ENCODE measurements at regions not wholly inside any gene's neighbourhood (a gene's known extent, or its start where the extent isn't known, plus 50 kb on each side); places are given as distances from the start of the nearest gene placed in this dataset.
"Not testable (repeated sequence)": the region's sequence is repeated elsewhere in the genome, so short reads cannot be mapped to it uniquely, and the experiment has no call there.

DNA sequence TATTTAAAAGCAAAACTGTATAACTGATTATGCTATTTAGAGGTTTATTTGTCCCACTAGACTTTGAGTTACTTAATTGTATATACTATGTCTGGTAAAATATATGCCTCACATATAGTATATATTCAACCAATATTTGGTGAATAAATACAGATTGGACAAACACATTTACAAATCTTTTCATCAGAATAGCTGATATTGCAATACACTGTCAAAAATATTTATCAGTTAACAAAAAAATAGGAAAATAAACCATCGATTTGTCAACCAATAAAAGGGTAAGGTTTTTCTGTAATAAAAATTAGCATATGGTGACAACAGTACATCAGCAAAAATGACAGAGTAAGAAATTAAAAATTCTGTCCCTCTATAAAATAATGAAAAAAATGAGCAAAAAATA is 889.9 kb upstream of the INTU start:
- in situ Hi-C loops (cut with HindIII; ENCODE audit: low pct_ligation_motif_present, low pct_unique_long_range_greater_than_20kb, low sequenced_read_pairs) = no loop called here
- no peak for DNase-seq

GRCh38 chr4:126748736-126749135 is 884.0 kb upstream of the INTU start:
- in situ Hi-C loops (cut with HindIII; ENCODE audit: low pct_ligation_motif_present, low pct_unique_long_range_greater_than_20kb, low sequenced_read_pairs) = no loop called here
- no peak for DNase-seq

GRCh38 chr4:126750723-126751122 is 882.0 kb upstream of the INTU start:
- no peak for DNase-seq
- in situ Hi-C loops (cut with HindIII; ENCODE audit: low pct_ligation_motif_present, low pct_unique_long_range_greater_than_20kb, low sequenced_read_pairs) = no loop called here

- no peak for DNase-seq
- in situ Hi-C loops (cut with HindIII; ENCODE audit: low pct_ligation_motif_present, low pct_unique_long_range_greater_than_20kb, low sequenced_read_pairs) = no loop called here
Observed at GRCh38 chr4:126752126-126752525, 880.6 kb upstream of the INTU start.

DNA sequence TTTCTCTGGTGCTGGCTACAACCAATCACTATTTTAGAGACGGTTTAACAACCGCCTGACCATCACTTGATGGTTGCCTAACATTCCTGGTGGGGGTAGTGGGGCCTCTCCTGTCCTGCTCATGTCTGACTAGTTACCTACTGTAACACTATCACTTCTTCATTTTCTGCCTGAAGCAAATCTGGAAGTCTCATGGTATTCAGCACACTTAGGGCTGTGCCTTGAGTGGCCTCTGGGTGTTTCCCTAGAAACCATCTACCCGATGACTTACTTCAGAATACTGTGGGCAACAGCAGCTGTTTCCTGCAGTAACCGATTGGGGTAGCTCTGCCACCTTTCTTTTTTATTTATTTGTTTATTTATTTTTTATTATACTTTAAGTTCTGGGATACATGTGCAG is 880.1 kb upstream of the INTU start:
- in situ Hi-C loops (cut with HindIII; ENCODE audit: low pct_ligation_motif_present, low pct_unique_long_range_greater_than_20kb, low sequenced_read_pairs) = no loop called here
- DNase-seq = no peak

DNA sequence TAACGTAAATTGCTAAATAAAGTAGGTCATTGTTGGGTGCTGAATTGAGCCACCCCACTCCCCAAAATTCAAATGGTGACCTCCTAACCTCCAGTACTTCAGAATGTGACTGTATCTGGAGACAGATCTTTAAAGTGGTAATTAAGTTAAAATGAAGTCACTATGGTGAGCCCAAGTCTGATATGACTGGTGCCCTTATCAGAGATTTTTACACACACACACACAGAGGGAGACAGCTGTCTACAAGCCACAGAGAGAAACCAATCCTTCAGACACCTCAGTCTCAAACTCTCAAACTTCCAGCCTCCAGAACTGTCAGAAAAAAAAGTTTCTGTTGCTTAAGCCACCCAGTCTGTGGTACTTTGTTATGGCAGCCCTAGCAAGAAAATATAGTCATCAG is 879.2 kb upstream of the INTU start:
- in situ Hi-C loops (cut with HindIII; ENCODE audit: low pct_ligation_motif_present, low pct_unique_long_range_greater_than_20kb, low sequenced_read_pairs) = no loop called here
- DNase-seq = no peak

DNA sequence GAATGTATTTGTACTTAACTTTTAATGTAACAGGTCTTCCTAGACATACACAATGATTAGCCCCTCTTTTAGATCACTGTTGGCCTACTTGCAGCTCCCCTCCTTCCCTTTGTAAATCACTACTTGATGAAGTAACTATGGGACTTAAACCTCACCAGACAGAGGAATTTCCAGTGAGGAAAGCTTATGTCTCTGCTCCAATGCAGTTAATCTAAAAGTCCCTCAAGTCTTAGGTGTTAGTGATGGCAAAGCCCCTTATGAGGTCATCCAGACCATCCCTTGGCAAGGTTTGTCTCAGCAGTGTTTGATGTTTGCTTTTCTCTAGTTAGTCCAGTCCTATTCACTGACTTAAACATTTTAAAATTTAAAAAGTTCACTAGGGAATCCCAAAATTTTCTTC is 877.3 kb upstream of the INTU start:
- in situ Hi-C loops (cut with HindIII; ENCODE audit: low pct_ligation_motif_present, low pct_unique_long_range_greater_than_20kb, low sequenced_read_pairs) = no loop called here
- DNase-seq = no peak

GRCh38 chr4:126756050-126756829 is 876.5 kb upstream of the INTU start:
- no peak for DNase-seq

GRCh38 chr4:126757219-126757618 is 875.5 kb upstream of the INTU start:
- in situ Hi-C loops (cut with HindIII; ENCODE audit: low pct_ligation_motif_present, low pct_unique_long_range_greater_than_20kb, low sequenced_read_pairs) = no loop called here
- DNase-seq = no peak

More at GRCh38 chr4:126756050-126756829, 876.5 kb upstream of the INTU start:
- in situ Hi-C loops (cut with HindIII; ENCODE audit: low pct_ligation_motif_present, low pct_unique_long_range_greater_than_20kb, low sequenced_read_pairs) = no loop called here

DNA sequence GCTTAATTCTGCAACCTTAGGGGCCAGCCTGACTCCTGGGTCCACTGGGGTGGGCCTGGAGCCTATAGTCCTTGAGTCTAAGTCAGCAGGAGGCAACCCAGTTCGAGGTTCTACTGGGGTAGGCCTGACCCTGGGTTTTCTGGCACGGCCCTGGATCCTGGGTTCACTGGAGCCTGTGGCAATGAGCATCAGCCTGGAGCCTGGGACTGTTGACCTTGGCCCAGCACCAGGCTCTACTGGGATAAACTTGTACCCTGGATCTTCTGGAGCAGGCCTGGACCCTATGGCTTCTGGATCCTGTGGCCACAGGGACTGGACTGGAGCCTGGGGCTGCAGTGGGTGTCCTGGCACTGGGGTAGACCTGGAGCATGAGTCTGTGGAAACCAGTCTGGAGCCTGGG is 874.3 kb upstream of the INTU start:
- in situ Hi-C loops (cut with HindIII; ENCODE audit: low pct_ligation_motif_present, low pct_unique_long_range_greater_than_20kb, low sequenced_read_pairs) = no loop called here
- no peak for DNase-seq

GRCh38 chr4:126761947-126762662 is 870.7 kb upstream of the INTU start:
- in situ Hi-C loops (cut with HindIII; ENCODE audit: low pct_ligation_motif_present, low pct_unique_long_range_greater_than_20kb, low sequenced_read_pairs) = no loop called here
- no peak for DNase-seq

- in situ Hi-C loops (cut with HindIII; ENCODE audit: low pct_ligation_motif_present, low pct_unique_long_range_greater_than_20kb, low sequenced_read_pairs) = no loop called here
- DNase-seq = no peak
Observed at GRCh38 chr4:126762663-126763247, 870.0 kb upstream of the INTU start.

DNA sequence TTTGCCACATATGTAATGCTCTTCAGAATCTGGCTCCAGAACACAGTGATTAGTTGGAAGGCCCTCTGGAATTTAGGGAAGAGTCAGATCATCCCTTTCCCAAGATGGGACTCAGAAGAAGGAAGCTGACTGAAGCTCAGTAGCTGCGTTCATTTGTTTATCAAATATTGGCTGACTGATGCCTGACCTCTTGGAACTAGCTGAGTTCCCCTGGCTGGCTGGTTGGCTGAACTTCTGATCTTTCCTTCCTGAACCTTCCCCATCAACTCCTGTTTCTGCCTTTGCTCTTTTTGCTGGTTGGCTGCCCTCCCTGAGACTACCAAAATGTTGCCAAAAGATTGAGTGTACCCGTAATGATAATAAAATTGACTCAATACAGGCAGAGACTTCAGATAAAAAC is 866.5 kb upstream of the INTU start:
- DNase-seq = no peak
- in situ Hi-C loops (cut with HindIII; ENCODE audit: low pct_ligation_motif_present, low pct_unique_long_range_greater_than_20kb, low sequenced_read_pairs) = no loop called here

DNA sequence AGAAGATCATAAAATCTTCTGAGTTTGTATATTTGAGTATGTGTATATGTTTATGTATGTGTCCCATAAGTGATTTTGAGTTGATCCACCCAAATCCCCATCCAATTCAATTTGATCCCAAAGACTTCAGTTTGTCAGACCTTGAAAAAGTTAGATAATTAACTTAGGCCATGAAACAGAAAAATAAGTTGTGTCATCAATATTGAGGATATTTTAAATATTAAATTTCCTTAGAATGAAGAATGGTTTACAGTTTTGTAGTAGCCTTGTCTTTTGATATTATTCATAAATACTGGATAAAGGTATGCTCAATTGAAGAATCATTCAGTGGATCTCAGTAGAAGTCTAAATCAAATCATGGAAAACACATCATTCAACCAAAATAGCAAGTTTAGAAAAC is 864.4 kb upstream of the INTU start:
- DNase-seq = no peak
- in situ Hi-C loops (cut with HindIII; ENCODE audit: low pct_ligation_motif_present, low pct_unique_long_range_greater_than_20kb, low sequenced_read_pairs) = no loop called here

DNA sequence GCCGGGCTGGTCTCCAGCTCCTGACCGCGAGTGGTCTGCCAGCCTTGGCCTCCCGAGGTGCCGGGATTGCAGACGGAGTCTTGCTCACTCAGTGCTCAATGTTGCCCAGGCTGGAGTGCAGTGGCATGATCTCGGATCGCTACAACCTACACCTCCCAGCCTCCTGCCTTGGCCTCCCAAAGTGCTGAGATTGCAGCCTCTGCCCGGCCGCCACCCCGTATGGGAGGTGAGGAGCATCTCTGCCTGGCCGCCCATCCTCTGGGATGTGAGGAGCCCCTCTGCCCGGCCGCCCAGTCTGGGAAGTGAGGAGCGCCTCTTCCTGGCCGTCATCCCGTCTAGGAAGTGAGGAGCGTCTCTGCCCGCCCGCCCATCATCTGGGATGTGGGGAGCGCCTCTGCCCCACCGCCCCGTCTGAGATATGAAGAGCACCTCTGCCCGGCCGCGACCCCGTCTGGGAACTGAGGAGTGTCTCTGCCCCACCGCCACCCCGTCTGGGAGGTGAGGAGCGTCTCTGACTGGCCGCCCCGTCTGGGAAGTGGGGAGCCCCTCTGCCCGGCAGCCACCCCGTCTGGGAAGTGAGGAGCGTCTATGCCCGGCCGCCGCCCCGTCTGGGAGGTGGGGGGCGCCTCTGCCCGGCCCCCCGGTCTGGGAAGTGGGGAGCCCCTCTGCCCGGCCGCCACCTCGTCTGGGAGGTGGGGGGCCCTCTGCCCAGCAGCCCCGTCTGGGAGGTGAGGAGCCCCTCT is 861.8 kb upstream of the INTU start:
- DNase-seq; in situ Hi-C loops (cut with HindIII; ENCODE audit: low pct_ligation_motif_present, low pct_unique_long_range_greater_than_20kb, low sequenced_read_pairs): not testable (repeated sequence)

- in situ Hi-C loops (cut with HindIII; ENCODE audit: low pct_ligation_motif_present, low pct_unique_long_range_greater_than_20kb, low sequenced_read_pairs); DNase-seq: not testable (repeated sequence)
Observed at GRCh38 chr4:126771618-126772017, 861.1 kb upstream of the INTU start.

GRCh38 chr4:126772662-126773061 is 860.1 kb upstream of the INTU start:
- no peak for DNase-seq
- in situ Hi-C loops (cut with HindIII; ENCODE audit: low pct_ligation_motif_present, low pct_unique_long_range_greater_than_20kb, low sequenced_read_pairs) = no loop called here

- no peak for DNase-seq
- in situ Hi-C loops (cut with HindIII; ENCODE audit: low pct_ligation_motif_present, low pct_unique_long_range_greater_than_20kb, low sequenced_read_pairs) = no loop called here
Observed at GRCh38 chr4:126775485-126776106, 857.2 kb upstream of the INTU start.

- DNase-seq = no peak
- in situ Hi-C loops (cut with HindIII; ENCODE audit: low pct_ligation_motif_present, low pct_unique_long_range_greater_than_20kb, low sequenced_read_pairs) = no loop called here
Observed at GRCh38 chr4:126776361-126776760, 856.4 kb upstream of the INTU start.
